Endothelial cell (in vitro differentiated cells): ENCODE measurements at regions not wholly inside any gene's neighbourhood (a gene's known extent, or its start where the extent isn't known, plus 50 kb on each side); places are given as distances from the start of the nearest gene placed in this dataset.

Experiments
- DNase-seq: peaks from one replicate; pipeline ENCODE4 v3.0.0; 2021; ENCODE audit warnings: low spot score
- H3K27ac Mint-ChIP-seq: one replicate; pipeline ENCODE4 v1.8.0; 2021; ENCODE audit warnings: mixed read lengths, inconsistent platforms; ENCODE audit not compliant: unreplicated experiment
- H3K27me3 Mint-ChIP-seq: one replicate; pipeline ENCODE4 v1.8.0; 2021; ENCODE audit warnings: mild to moderate bottlenecking, moderate library complexity, mixed read lengths, inconsistent platforms; ENCODE audit not compliant: unreplicated experiment
- H3K36me3 Mint-ChIP-seq: one replicate; pipeline ENCODE4 v1.8.0; 2021; ENCODE audit warnings: mild to moderate bottlenecking, low read depth, mixed read lengths, inconsistent platforms; ENCODE audit not compliant: unreplicated experiment
- H3K4me1 Mint-ChIP-seq: one replicate; pipeline ENCODE4 v1.8.0; 2021; ENCODE audit warnings: mild to moderate bottlenecking, mixed read lengths, inconsistent platforms; ENCODE audit not compliant: unreplicated experiment
- H3K4me3 Mint-ChIP-seq: one replicate; pipeline ENCODE4 v1.8.0; 2021; ENCODE audit warnings: mild to moderate bottlenecking, mixed read lengths, inconsistent platforms; ENCODE audit not compliant: unreplicated experiment
- H3K9me3 Mint-ChIP-seq: one replicate; pipeline ENCODE4 v1.8.0; 2021; ENCODE audit warnings: mixed read lengths, inconsistent platforms; ENCODE audit not compliant: unreplicated experiment
- CTCF ChIP-seq: fragments of 200-600 bp; sonication (generic); IDR thresholded peaks from one replicate; pipeline ENCODE4 v1.5.0; 2021; ENCODE audit warnings: antibody characterized with exemption; ENCODE audit not compliant: unreplicated experiment

GRCh38 chr1:96038636-96039035, 682.9 kb upstream of the PTBP2 start:
- Mint-ChIP-seq H3K27ac (no peak overlapping the region), H3K4me3 (no peak overlapping the region), H3K27me3 (peaks cover 5% of the 10 kb centered on the region), H3K36me3 (no peaks in the 10 kb centered on the region), H3K9me3 (no peaks in the 10 kb centered on the region), H3K4me1 (no peaks in the 10 kb centered on the region)
- TF ChIP-seq CTCF: no peak
- no peak for DNase-seq

GRCh38 chr1:96039910-96040309, 681.7 kb upstream of the PTBP2 start:
- TF ChIP-seq CTCF: no peak
- H3K36me3 Mint-ChIP-seq: no peaks in the 10 kb centered on the region
- no peak overlapping the region for H3K4me3 Mint-ChIP-seq
- peaks cover 5% of the 10 kb centered on the region for H3K27me3 Mint-ChIP-seq
- no peaks in the 10 kb centered on the region for H3K4me1 Mint-ChIP-seq
- no peak overlapping the region for H3K27ac Mint-ChIP-seq
- H3K9me3 Mint-ChIP-seq: no peaks in the 10 kb centered on the region
- DNase-seq: no peak

- no peak for DNase-seq
- H3K27ac Mint-ChIP-seq: no peak overlapping the region
- TF ChIP-seq CTCF: no peak
- peaks cover 7% of the 10 kb centered on the region for H3K27me3 Mint-ChIP-seq
- H3K36me3 Mint-ChIP-seq: no peaks in the 10 kb centered on the region
- H3K4me3 Mint-ChIP-seq: no peak overlapping the region
- H3K9me3 Mint-ChIP-seq: no peaks in the 10 kb centered on the region
- H3K4me1 Mint-ChIP-seq: no peaks in the 10 kb centered on the region
Measured at GRCh38 chr1:96041470-96041869, 680.1 kb upstream of the PTBP2 start.

GRCh38 chr1:96048572-96049212, 672.9 kb upstream of the PTBP2 start:
- no peak for DNase-seq
- Mint-ChIP-seq H3K4me3 (no peak overlapping the region), H3K36me3 (no peaks in the 10 kb centered on the region), H3K9me3 (no peaks in the 10 kb centered on the region), H3K27me3 (peaks cover 2% of the 10 kb centered on the region), H3K27ac (no peak overlapping the region), H3K4me1 (no peaks in the 10 kb centered on the region)
- no peak for TF ChIP-seq CTCF

- no peak overlapping the region for H3K4me3 Mint-ChIP-seq
- H3K27me3 Mint-ChIP-seq: peaks cover 2% of the 10 kb centered on the region
- no peak for DNase-seq
- H3K9me3 Mint-ChIP-seq: no peaks in the 10 kb centered on the region
- H3K36me3 Mint-ChIP-seq: no peaks in the 10 kb centered on the region
- no peaks in the 10 kb centered on the region for H3K4me1 Mint-ChIP-seq
- no peak for TF ChIP-seq CTCF
- no peak overlapping the region for H3K27ac Mint-ChIP-seq
Measured at GRCh38 chr1:96049759-96050409, 671.7 kb upstream of the PTBP2 start.
